ENCODE measurements at regions not wholly inside any gene's neighbourhood (a gene's known extent, or its start where the extent isn't known, plus 50 kb on each side); places are given as distances from the start of the nearest gene placed in this dataset.

- no peak overlapping the region for H3K27ac ChIP-seq (ENCODE audit: low read depth, low read length)
- no peak for DNase-seq (ENCODE audit: insufficient read length, low spot score, missing footprints)
Measured at GRCh38 chr2:223314811-223315210, 262.8 kb downstream of the KCNE4 start.

GRCh38 chr2:223315813-223316212 is 263.8 kb downstream of the KCNE4 start:
- no peaks in the 10 kb centered on the region for H4K20me1 ChIP-seq (ENCODE audit: insufficient read depth, low read length)
- H3K4me1 ChIP-seq (ENCODE audit: insufficient read depth, low read length) = no peaks in the 10 kb centered on the region
- no peak overlapping the region for H2AFZ ChIP-seq (ENCODE audit: low read length)
- TF ChIP-seq, protein P1, sequence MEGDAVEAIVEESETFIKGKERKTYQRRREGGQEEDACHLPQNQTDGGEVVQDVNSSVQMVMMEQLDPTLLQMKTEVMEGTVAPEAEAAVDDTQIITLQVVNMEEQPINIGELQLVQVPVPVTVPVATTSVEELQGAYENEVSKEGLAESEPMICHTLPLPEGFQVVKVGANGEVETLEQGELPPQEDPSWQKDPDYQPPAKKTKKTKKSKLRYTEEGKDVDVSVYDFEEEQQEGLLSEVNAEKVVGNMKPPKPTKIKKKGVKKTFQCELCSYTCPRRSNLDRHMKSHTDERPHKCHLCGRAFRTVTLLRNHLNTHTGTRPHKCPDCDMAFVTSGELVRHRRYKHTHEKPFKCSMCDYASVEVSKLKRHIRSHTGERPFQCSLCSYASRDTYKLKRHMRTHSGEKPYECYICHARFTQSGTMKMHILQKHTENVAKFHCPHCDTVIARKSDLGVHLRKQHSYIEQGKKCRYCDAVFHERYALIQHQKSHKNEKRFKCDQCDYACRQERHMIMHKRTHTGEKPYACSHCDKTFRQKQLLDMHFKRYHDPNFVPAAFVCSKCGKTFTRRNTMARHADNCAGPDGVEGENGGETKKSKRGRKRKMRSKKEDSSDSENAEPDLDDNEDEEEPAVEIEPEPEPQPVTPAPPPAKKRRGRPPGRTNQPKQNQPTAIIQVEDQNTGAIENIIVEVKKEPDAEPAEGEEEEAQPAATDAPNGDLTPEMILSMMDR (IDR thresholded peaks at IDR 0.05; ENCODE audit: extremely low read depth, low read depth, low read length) = no peak
- H3K36me3 ChIP-seq (ENCODE audit: insufficient read depth, low read length) = no peaks in the 10 kb centered on the region
- no peaks in the 10 kb centered on the region for H3K27me3 ChIP-seq (ENCODE audit: insufficient read depth, low read length)
- no peaks in the 10 kb centered on the region for H3K9me3 ChIP-seq (ENCODE audit: low read depth, low read length)
- no peaks in the 10 kb centered on the region for H3K79me2 ChIP-seq (ENCODE audit: insufficient read depth, low read length)
- no peak overlapping the region for H3K4me3 ChIP-seq (ENCODE audit: insufficient read depth, low read length)
- no peak for DNase-seq (ENCODE audit: insufficient read length, low spot score, missing footprints)
- no peak overlapping the region for H3K4me2 ChIP-seq (ENCODE audit: insufficient read depth, low read length)
- H3K27ac ChIP-seq (ENCODE audit: low read depth, low read length) = no peak overlapping the region

More at GRCh38 chr2:223314811-223315210, 262.8 kb downstream of the KCNE4 start:
- Histone ChIP-seq H3K9me3 (ENCODE audit: low read depth, low read length) (no peaks in the 10 kb centered on the region), H3K4me2 (ENCODE audit: insufficient read depth, low read length) (no peak overlapping the region), H3K79me2 (ENCODE audit: insufficient read depth, low read length) (no peaks in the 10 kb centered on the region), H3K4me1 (ENCODE audit: insufficient read depth, low read length) (no peaks in the 10 kb centered on the region), H3K36me3 (ENCODE audit: insufficient read depth, low read length) (no peaks in the 10 kb centered on the region), H3K4me3 (ENCODE audit: insufficient read depth, low read length) (no peak overlapping the region), H3K27me3 (ENCODE audit: insufficient read depth, low read length) (no peaks in the 10 kb centered on the region), H2AFZ (ENCODE audit: low read length) (no peak overlapping the region), H4K20me1 (ENCODE audit: insufficient read depth, low read length) (no peaks in the 10 kb centered on the region)
- TF ChIP-seq, protein P1 (IDR thresholded peaks at IDR 0.05; ENCODE audit: extremely low read depth, low read depth, low read length) = no peak

DNA sequence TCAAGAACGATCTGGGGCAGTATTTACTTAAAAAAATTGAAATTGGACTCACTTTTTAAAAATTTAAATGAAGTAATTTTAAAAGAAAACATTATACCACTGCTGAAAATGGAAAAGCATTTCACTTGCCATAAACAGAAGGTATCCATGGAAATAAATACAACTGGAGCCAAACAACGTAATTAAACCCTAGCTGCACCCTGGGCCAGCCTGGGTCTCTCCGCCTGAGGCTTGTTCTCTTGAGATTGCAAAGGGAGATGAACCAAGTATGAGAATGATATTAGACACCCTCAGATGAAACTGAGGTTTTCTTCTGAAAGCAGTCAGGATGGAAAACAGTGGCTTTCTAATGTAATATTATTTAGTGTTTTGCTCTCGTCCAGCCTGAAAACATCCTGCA is 264.4 kb downstream of the KCNE4 start:
- no peaks in the 10 kb centered on the region for H4K20me1 ChIP-seq (ENCODE audit: insufficient read depth, low read length)
- no peak overlapping the region for H3K4me3 ChIP-seq (ENCODE audit: insufficient read depth, low read length)
- H3K4me2 ChIP-seq (ENCODE audit: insufficient read depth, low read length) = no peak overlapping the region
- TF ChIP-seq, protein P1 (IDR thresholded peaks at IDR 0.05; ENCODE audit: extremely low read depth, low read depth, low read length) = no peak
- no peak overlapping the region for H2AFZ ChIP-seq (ENCODE audit: low read length)
- no peaks in the 10 kb centered on the region for H3K36me3 ChIP-seq (ENCODE audit: insufficient read depth, low read length)
- H3K9me3 ChIP-seq (ENCODE audit: low read depth, low read length) = no peaks in the 10 kb centered on the region
- no peak for DNase-seq (ENCODE audit: insufficient read length, low spot score, missing footprints)
- H3K27ac ChIP-seq (ENCODE audit: low read depth, low read length) = no peak overlapping the region
- H3K27me3 ChIP-seq (ENCODE audit: insufficient read depth, low read length) = no peaks in the 10 kb centered on the region
- H3K4me1 ChIP-seq (ENCODE audit: insufficient read depth, low read length) = no peaks in the 10 kb centered on the region
- H3K79me2 ChIP-seq (ENCODE audit: insufficient read depth, low read length) = no peaks in the 10 kb centered on the region

DNA sequence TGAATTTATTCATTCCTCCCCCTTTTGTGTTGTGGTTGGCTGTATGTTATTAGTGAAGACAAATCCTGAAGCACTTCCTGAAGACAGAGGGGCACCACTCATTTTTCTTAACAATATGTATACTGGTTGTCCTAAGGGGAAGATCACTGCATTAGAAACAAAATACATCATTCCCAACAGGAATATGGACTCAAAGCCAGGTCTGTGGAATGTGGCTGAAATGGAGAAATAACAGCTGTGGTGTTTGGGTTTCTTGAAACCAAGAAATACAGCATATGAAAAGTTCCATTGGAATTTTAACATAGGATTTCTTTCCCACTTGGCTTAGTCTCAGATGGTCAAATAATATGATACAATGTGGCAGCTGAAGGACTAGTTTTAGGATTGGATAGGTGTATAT is 267.6 kb downstream of the KCNE4 start:
- TF ChIP-seq, protein P1 (IDR thresholded peaks at IDR 0.05; ENCODE audit: extremely low read depth, low read depth, low read length) = no peak
- no peaks in the 10 kb centered on the region for H3K27me3 ChIP-seq (ENCODE audit: insufficient read depth, low read length)
- H3K36me3 ChIP-seq (ENCODE audit: insufficient read depth, low read length) = no peaks in the 10 kb centered on the region
- H3K4me3 ChIP-seq (ENCODE audit: insufficient read depth, low read length) = no peak overlapping the region
- H3K27ac ChIP-seq (ENCODE audit: low read depth, low read length) = no peak overlapping the region
- DNase-seq (ENCODE audit: insufficient read length, low spot score, missing footprints) = no peak
- no peaks in the 10 kb centered on the region for H4K20me1 ChIP-seq (ENCODE audit: insufficient read depth, low read length)
- no peaks in the 10 kb centered on the region for H3K4me1 ChIP-seq (ENCODE audit: insufficient read depth, low read length)
- H3K4me2 ChIP-seq (ENCODE audit: insufficient read depth, low read length) = no peak overlapping the region
- H3K9me3 ChIP-seq (ENCODE audit: low read depth, low read length) = no peaks in the 10 kb centered on the region
- no peaks in the 10 kb centered on the region for H3K79me2 ChIP-seq (ENCODE audit: insufficient read depth, low read length)
- H2AFZ ChIP-seq (ENCODE audit: low read length) = no peak overlapping the region
